HEK293 (cell line): ENCODE measurements at regions not wholly inside any gene's neighbourhood (a gene's known extent, or its start where the extent isn't known, plus 50 kb on each side); places are given as distances from the start of the nearest gene placed in this dataset.

Experiments
- CTCF ChIA-PET: fragments of 350-600 bp; formaldehyde crosslinking; extraction: SDS; loops from one replicate; lab custom pipeline; 2021; ENCODE audit warnings: antibody characterized with exemption; lab: Yijun Ruan, JAX
- POLR2A ChIA-PET: fragments of 300-600 bp; formaldehyde crosslinking; extraction: SDS; loops from one replicate; lab custom pipeline; 2020; ENCODE audit warnings: antibody characterized with exemption, inconsistent platforms; lab: Yijun Ruan, JAX
- H3K27ac ChIP-seq: fragments of 200-500 bp; sonication (Bioruptor generic); 2 replicates; pipeline ENCODE4 v1.5.1; 2014; ENCODE audit warnings: low read depth, low read length, control low read depth, inconsistent platforms; ENCODE audit errors: extremely low read depth
- H3K36me3 ChIP-seq, 2 experiments: fragments of 200-500 bp in 1 of 2; sonication (Bioruptor generic) in 1 of 2; 1 replicate in 1 of 2; 2 replicates in 1 of 2; pipeline ENCODE4 v1.5.1; 2014 to 2017; ENCODE audit warnings: inconsistent platforms in 2 of 2, low read length in 2 of 2; ENCODE audit not compliant: control insufficient read depth in 2 of 2, insufficient read depth in 1 of 2
- H3K4me1 ChIP-seq: fragments of 200-500 bp; sonication (Bioruptor generic); 2 replicates; pipeline ENCODE4 v1.5.1; 2014; ENCODE audit warnings: mild to moderate bottlenecking, low read length, inconsistent platforms; ENCODE audit not compliant: control insufficient read depth, insufficient read depth
- H3K4me3 ChIP-seq: 2 replicates; pipeline ENCODE4 v1.5.1; 2011; ENCODE audit warnings: low read depth, mild to moderate bottlenecking, control low read depth, low read length, moderate library complexity
- H3K9me3 ChIP-seq: fragments of 200-500 bp; sonication (Bioruptor generic); 2 replicates; pipeline ENCODE4 v1.5.1; 2014; ENCODE audit warnings: low read depth, low read length, inconsistent platforms; ENCODE audit not compliant: control insufficient read depth, insufficient read depth
- BCL11A ChIP-seq: fragments of 450-650 bp; formaldehyde crosslinking; IDR thresholded peaks from 2 replicates; pipeline ENCODE4 v1.5.1; 2016; ENCODE audit warnings: low read depth, missing biosample characterization, missing genetic modification characterization
- GLI4 ChIP-seq: fragments of 450-650 bp; formaldehyde crosslinking; IDR thresholded peaks from 2 replicates; pipeline ENCODE4 v1.5.1; 2016; ENCODE audit warnings: missing biosample characterization, missing genetic modification characterization
- KLF1 ChIP-seq: fragments of 450-650 bp; formaldehyde crosslinking; IDR thresholded peaks from 2 replicates; pipeline ENCODE4 v1.5.1; 2016; ENCODE audit warnings: missing biosample characterization, missing genetic modification characterization
- MYNN ChIP-seq: fragments of 450-650 bp; formaldehyde crosslinking; IDR thresholded peaks from 2 replicates; pipeline ENCODE4 v1.5.1; 2016; ENCODE audit warnings: missing biosample characterization, missing genetic modification characterization, borderline replicate concordance
- ZFP37 ChIP-seq: fragments of 450-650 bp; formaldehyde crosslinking; IDR thresholded peaks from 2 replicates; pipeline ENCODE4 v1.5.1; 2016; ENCODE audit warnings: missing biosample characterization, missing genetic modification characterization
- ZFP69B ChIP-seq: fragments of 450-650 bp; formaldehyde crosslinking; IDR thresholded peaks from 2 replicates; pipeline ENCODE4 v1.5.1; 2016; ENCODE audit warnings: missing biosample characterization, missing genetic modification characterization
- ZNF10 ChIP-seq: fragments of 450-650 bp; formaldehyde crosslinking; IDR thresholded peaks from 2 replicates; pipeline ENCODE4 v1.5.1; 2017; ENCODE audit warnings: missing biosample characterization, missing genetic modification characterization
- ZNF121 ChIP-seq: fragments of 450-650 bp; formaldehyde crosslinking; IDR thresholded peaks from 2 replicates; pipeline ENCODE4 v1.5.1; 2016; ENCODE audit warnings: missing biosample characterization, missing genetic modification characterization
- ZNF169 ChIP-seq: fragments of 450-650 bp; formaldehyde crosslinking; IDR thresholded peaks from 2 replicates; pipeline ENCODE4 v1.5.1; 2016; ENCODE audit warnings: missing biosample characterization, missing genetic modification characterization
- ZNF2 ChIP-seq: fragments of 450-650 bp; formaldehyde crosslinking; IDR thresholded peaks from 2 replicates; pipeline ENCODE4 v1.5.1; 2016; ENCODE audit warnings: missing biosample characterization, missing genetic modification characterization
- ZNF324 ChIP-seq: fragments of 450-650 bp; formaldehyde crosslinking; IDR thresholded peaks from 2 replicates; pipeline ENCODE4 v1.5.1; 2016; ENCODE audit warnings: missing biosample characterization, missing genetic modification characterization
- ZNF341 ChIP-seq: fragments of 450-650 bp; formaldehyde crosslinking; IDR thresholded peaks from 2 replicates; pipeline ENCODE4; 2016; ENCODE audit warnings: low read depth, missing biosample characterization, missing genetic modification characterization
- ZNF350 ChIP-seq: fragments of 450-650 bp; formaldehyde crosslinking; IDR thresholded peaks from 2 replicates; pipeline ENCODE4 v1.5.0; 2017; ENCODE audit warnings: missing biosample characterization, mild to moderate bottlenecking, missing genetic modification characterization
- ZNF571 ChIP-seq: fragments of 450-650 bp; formaldehyde crosslinking; IDR thresholded peaks from 2 replicates; pipeline ENCODE4 v1.5.0; 2017; ENCODE audit warnings: missing biosample characterization, missing genetic modification characterization
- ZNF654 ChIP-seq: fragments of 450-650 bp; formaldehyde crosslinking; IDR thresholded peaks from 2 replicates; pipeline ENCODE4 v1.5.1; 2016; ENCODE audit warnings: low read depth, missing biosample characterization, missing genetic modification characterization
- ZNF707 ChIP-seq: fragments of 450-650 bp; formaldehyde crosslinking; IDR thresholded peaks from 2 replicates; pipeline ENCODE4 v1.5.1; 2016; ENCODE audit warnings: missing biosample characterization, missing genetic modification characterization
- ZSCAN18 ChIP-seq: fragments of 450-650 bp; formaldehyde crosslinking; IDR thresholded peaks from 2 replicates; pipeline ENCODE4 v1.5.1; 2016; ENCODE audit warnings: missing biosample characterization, missing genetic modification characterization
- ZSCAN5A ChIP-seq: fragments of 450-650 bp; formaldehyde crosslinking; IDR thresholded peaks from 2 replicates; pipeline ENCODE4 v1.5.1; 2016; ENCODE audit warnings: missing biosample characterization, missing genetic modification characterization
- TF ChIP-seq, protein P1 (sequence below): fragments of 450-650 bp; formaldehyde crosslinking; IDR thresholded peaks from 2 replicates; pipeline ENCODE4 v1.5.1; 2016; ENCODE audit warnings: missing biosample characterization, missing genetic modification characterization
- TF ChIP-seq, protein P2 (sequence below): fragments of 450-650 bp; formaldehyde crosslinking; IDR thresholded peaks from 2 replicates; pipeline ENCODE4 v1.5.1; 2016; ENCODE audit warnings: missing biosample characterization, missing genetic modification characterization
- TF ChIP-seq, protein P3 (sequence below): fragments of 450-650 bp; formaldehyde crosslinking; IDR thresholded peaks from 2 replicates; pipeline ENCODE4 v1.5.1; 2016; ENCODE audit warnings: missing biosample characterization, missing genetic modification characterization

- TF ChIP-seq, protein P1, sequence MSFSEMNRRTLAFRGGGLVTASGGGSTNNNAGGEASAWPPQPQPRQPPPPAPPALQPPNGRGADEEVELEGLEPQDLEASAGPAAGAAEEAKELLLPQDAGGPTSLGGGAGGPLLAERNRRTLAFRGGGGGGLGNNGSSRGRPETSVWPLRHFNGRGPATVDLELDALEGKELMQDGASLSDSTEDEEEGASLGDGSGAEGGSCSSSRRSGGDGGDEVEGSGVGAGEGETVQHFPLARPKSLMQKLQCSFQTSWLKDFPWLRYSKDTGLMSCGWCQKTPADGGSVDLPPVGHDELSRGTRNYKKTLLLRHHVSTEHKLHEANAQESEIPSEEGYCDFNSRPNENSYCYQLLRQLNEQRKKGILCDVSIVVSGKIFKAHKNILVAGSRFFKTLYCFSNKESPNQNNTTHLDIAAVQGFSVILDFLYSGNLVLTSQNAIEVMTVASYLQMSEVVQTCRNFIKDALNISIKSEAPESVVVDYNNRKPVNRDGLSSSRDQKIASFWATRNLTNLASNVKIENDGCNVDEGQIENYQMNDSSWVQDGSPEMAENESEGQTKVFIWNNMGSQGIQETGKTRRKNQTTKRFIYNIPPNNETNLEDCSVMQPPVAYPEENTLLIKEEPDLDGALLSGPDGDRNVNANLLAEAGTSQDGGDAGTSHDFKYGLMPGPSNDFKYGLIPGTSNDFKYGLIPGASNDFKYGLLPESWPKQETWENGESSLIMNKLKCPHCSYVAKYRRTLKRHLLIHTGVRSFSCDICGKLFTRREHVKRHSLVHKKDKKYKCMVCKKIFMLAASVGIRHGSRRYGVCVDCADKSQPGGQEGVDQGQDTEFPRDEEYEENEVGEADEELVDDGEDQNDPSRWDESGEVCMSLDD (tag by site-specific recombination) = no peak
- TF ChIP-seq ZFP37 (tag by site-specific recombination) (no peak), ZSCAN5A (no peak), ZNF10 (tag by site-specific recombination) (no peak), GLI4 (tag by site-specific recombination) (no peak), ZNF350 (tag by site-specific recombination) (no peak)
- TF ChIP-seq, protein P2, sequence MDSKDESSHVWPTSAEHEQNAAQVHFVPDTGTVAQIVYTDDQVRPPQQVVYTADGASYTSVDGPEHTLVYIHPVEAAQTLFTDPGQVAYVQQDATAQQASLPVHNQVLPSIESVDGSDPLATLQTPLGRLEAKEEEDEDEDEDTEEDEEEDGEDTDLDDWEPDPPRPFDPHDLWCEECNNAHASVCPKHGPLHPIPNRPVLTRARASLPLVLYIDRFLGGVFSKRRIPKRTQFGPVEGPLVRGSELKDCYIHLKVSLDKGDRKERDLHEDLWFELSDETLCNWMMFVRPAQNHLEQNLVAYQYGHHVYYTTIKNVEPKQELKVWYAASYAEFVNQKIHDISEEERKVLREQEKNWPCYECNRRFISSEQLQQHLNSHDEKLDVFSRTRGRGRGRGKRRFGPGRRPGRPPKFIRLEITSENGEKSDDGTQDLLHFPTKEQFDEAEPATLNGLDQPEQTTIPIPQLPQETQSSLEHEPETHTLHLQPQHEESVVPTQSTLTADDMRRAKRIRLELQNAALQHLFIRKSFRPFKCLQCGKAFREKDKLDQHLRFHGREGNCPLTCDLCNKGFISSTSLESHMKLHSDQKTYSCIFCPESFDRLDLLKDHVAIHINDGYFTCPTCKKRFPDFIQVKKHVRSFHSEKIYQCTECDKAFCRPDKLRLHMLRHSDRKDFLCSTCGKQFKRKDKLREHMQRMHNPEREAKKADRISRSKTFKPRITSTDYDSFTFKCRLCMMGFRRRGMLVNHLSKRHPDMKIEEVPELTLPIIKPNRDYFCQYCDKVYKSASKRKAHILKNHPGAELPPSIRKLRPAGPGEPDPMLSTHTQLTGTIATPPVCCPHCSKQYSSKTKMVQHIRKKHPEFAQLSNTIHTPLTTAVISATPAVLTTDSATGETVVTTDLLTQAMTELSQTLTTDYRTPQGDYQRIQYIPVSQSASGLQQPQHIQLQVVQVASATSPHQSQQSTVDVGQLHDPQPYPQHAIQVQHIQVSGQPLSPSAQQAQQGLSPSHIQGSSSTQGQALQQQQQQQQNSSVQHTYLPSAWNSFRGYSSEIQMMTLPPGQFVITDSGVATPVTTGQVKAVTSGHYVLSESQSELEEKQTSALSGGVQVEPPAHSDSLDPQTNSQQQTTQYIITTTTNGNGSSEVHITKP = no peak
- TF ChIP-seq, protein P3, sequence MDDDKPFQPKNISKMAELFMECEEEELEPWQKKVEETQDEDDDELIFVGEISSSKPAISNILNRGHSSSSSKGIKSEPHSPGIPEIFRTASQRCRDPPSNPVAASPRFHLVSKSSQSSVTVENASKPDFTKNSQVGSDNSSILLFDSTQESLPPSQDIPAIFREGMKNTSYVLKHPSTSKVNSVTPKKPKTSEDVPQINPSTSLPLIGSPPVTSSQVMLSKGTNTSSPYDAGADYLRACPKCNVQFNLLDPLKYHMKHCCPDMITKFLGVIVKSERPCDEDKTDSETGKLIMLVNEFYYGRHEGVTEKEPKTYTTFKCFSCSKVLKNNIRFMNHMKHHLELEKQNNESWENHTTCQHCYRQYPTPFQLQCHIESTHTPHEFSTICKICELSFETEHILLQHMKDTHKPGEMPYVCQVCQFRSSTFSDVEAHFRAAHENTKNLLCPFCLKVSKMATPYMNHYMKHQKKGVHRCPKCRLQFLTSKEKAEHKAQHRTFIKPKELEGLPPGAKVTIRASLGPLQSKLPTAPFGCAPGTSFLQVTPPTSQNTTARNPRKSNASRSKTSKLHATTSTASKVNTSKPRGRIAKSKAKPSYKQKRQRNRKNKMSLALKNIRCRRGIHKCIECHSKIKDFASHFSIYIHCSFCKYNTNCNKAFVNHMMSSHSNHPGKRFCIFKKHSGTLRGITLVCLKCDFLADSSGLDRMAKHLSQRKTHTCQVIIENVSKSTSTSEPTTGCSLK = no peak
Measured at GRCh38 chr4:178463747-178464146, 1021.5 kb upstream of the AGA start (continued).

DNA sequence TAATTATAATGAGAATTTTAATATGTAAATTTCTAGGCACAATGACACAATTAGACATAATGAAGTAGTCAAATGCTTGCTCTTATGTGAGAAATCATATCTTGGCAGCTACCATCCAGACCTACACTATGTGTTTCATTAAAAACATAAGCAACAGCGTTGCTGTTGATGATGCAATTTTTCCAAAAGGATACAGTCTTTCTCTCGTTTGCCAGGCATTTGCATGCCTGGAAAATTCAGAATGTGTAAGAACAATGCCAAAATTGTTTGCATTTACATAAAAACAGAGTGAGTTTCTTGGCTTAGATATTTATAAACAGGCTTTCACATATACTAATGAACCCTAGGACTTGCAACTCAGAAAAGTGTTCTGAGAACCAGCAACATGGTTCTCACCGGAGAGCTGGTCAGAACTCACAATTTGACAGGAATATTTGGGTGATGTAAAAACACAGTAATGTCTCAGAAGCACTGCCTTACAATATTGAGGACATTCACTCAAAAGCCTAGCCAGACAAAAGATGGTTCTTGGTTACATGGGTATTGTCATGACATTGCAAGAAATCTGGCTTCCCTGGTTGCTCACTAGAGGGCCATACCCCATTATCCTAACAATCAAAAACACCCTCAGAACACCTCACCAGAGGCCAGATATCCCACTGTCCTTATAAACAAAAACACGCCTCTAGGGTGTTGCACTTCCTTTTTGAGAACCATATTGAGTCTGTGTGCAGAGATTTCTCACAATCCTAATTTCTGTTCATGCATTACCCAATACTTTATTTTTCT is 1029.0 kb upstream of the AGA start:
- TF ChIP-seq ZNF169 (tag by site-specific recombination) (no peak), ZNF2 (tag by site-specific recombination) (no peak), ZSCAN18 (tag by site-specific recombination) (no peak), ZNF707 (no peak), BCL11A (no peak), ZNF571 (tag by site-specific recombination) (no peak), ZSCAN5A (no peak), ZFP69B (tag by site-specific recombination) (no peak), MYNN (tag by site-specific recombination) (no peak), ZNF324 (tag by site-specific recombination) (no peak), ZNF654 (tag by site-specific recombination) (no peak), KLF1 (tag by site-specific recombination) (no peak), ZNF121 (tag by site-specific recombination) (no peak), ZNF341 (no peak)

More for the DNA sequence above, 1029.0 kb upstream of the AGA start:
- Histone ChIP-seq H3K36me3 (no peaks in the 10 kb centered on the region), H3K27ac (no peak overlapping the region), H3K9me3 (no peaks in the 10 kb centered on the region), H3K4me3 (no peak overlapping the region), H3K4me1 (no peaks in the 10 kb centered on the region)
- CTCF ChIA-PET = no interaction called here
- POLR2A ChIA-PET = no interaction called here
